GM23338 (cell line): ENCODE measurements at regions not wholly inside any gene's neighbourhood (a gene's known extent, or its start where the extent isn't known, plus 50 kb on each side); places are given as distances from the start of the nearest gene placed in this dataset.
A peak's percentile ranks its signal among the peaks of the same experiment; 100 is the strongest.

Source experiments
- ATAC-seq: fragments of 200-7000 bp; cut with Tn5 transposase; 3 replicates; pipeline ENCODE4 v1.9.1; 2020
- DNase-seq: peaks from one replicate; pipeline ENCODE4 v3.0.0-alpha.2; 2015; ENCODE audit warnings: low spot score
- H2AFZ ChIP-seq: fragments of 200-600 bp; sonication (generic); 2 replicates; pipeline ENCODE4 v1.8.0; 2016; ENCODE audit warnings: antibody characterized with exemption, mild to moderate bottlenecking, moderate library complexity
- H3F3A ChIP-seq: fragments of 200-600 bp; sonication (generic); replicated peaks from 2 replicates; pipeline ENCODE4 v1.8.0; 2017; ENCODE audit warnings: antibody characterized with exemption, mixed run types, low read depth
- H3K27ac ChIP-seq: fragments of 200-600 bp; sonication (generic); 2 replicates; pipeline ENCODE4 v1.6.1; 2016; ENCODE audit warnings: low read depth
- H3K27me3 ChIP-seq: fragments of 200-600 bp; sonication (generic); 2 replicates; pipeline ENCODE4 v1.8.0; 2016; ENCODE audit warnings: mild to moderate bottlenecking, mixed run types, moderate library complexity; ENCODE audit not compliant: insufficient read depth
- H3K36me3 ChIP-seq: fragments of 200-600 bp; sonication (generic); 2 replicates; pipeline ENCODE4 v1.8.0; 2016; ENCODE audit warnings: mild to moderate bottlenecking; ENCODE audit not compliant: insufficient read depth
- H3K4me1 ChIP-seq: fragments of 200-600 bp; sonication (generic); 2 replicates; pipeline ENCODE4 v1.8.0; 2016; ENCODE audit warnings: mild to moderate bottlenecking, moderate library complexity; ENCODE audit not compliant: insufficient read depth
- H3K4me2 ChIP-seq: fragments of 200-600 bp; sonication (generic); 2 replicates; pipeline ENCODE4 v1.7.1; 2017; ENCODE audit warnings: mixed run types
- H3K4me3 ChIP-seq: fragments of 200-600 bp; sonication (generic); 2 replicates; pipeline ENCODE4 v1.6.1; 2016; ENCODE audit warnings: mixed run types
- H3K79me2 ChIP-seq: fragments of 200-600 bp; sonication (generic); replicated peaks from 2 replicates; pipeline ENCODE4 v1.8.0; 2017; ENCODE audit warnings: mild to moderate bottlenecking; ENCODE audit not compliant: insufficient read depth
- H3K9me2 ChIP-seq: fragments of 200-600 bp; sonication (generic); 2 replicates; pipeline ENCODE4 v1.8.0; 2017; ENCODE audit not compliant: insufficient read depth
- H4K20me1 ChIP-seq: fragments of 200-600 bp; sonication (generic); replicated peaks from 2 replicates; pipeline ENCODE4 v1.8.0; 2017; ENCODE audit warnings: mild to moderate bottlenecking; ENCODE audit not compliant: insufficient read depth
- H3K27ac Mint-ChIP-seq: 2 replicates; pipeline ENCODE4 v1.8.0; 2020; ENCODE audit warnings: inconsistent platforms, mild to moderate bottlenecking, moderate library complexity, mixed read lengths
- H3K27me3 Mint-ChIP-seq: 3 replicates; pipeline ENCODE4 v1.8.0; 2022; ENCODE audit warnings: low read depth, mild to moderate bottlenecking, moderate library complexity, mixed read lengths, inconsistent platforms; ENCODE audit not compliant: insufficient read depth, poor library complexity
- H3K36me3 Mint-ChIP-seq: 3 replicates; pipeline ENCODE4 v1.8.0; 2021; ENCODE audit warnings: low read depth, mild to moderate bottlenecking, inconsistent platforms, moderate library complexity, mixed read lengths
- H3K4me1 Mint-ChIP-seq: 3 replicates; pipeline ENCODE4 v1.8.0; 2020; ENCODE audit warnings: mild to moderate bottlenecking, inconsistent platforms, mixed read lengths
- H3K4me3 Mint-ChIP-seq: 3 replicates; pipeline ENCODE4 v1.8.0; 2021; ENCODE audit warnings: moderate library complexity, mild to moderate bottlenecking, inconsistent platforms, mixed read lengths
- H3K9me3 Mint-ChIP-seq: 3 replicates; pipeline ENCODE4 v1.8.0; 2020; ENCODE audit warnings: moderate library complexity, mild to moderate bottlenecking, inconsistent platforms, mixed read lengths
- CREB1 ChIP-seq: fragments of 250-450 bp; sonication (Bioruptor Pico); IDR thresholded peaks from 2 replicates; pipeline ENCODE4 v1.5.0; 2020; ENCODE audit warnings: low read depth, mild to moderate bottlenecking, moderate library complexity
- CTCF ChIP-seq, 2 experiments: fragments of 200-600 bp in 1 of 2; sonication (generic) in 1 of 2; conservative IDR thresholded peaks; 2 replicates each; pipeline versions ENCODE4 v1.5.1 to v1.6.1; 2016 to 2017; ENCODE audit warnings: antibody characterized with exemption in 2 of 2, low read depth in 2 of 2, mild to moderate bottlenecking in 2 of 2, moderate library complexity in 1 of 2
- EZH2 ChIP-seq: fragments of 200-600 bp; sonication (generic); IDR thresholded peaks from one replicate; pipeline ENCODE4 v1.8.0; 2017; ENCODE audit warnings: antibody characterized with exemption, mild to moderate bottlenecking, low read depth; ENCODE audit not compliant: unreplicated experiment
- EZH2phosphoT487 ChIP-seq: fragments of 200-600 bp; sonication (generic); IDR thresholded peaks from one replicate; pipeline ENCODE4 v1.8.1; 2018; ENCODE audit warnings: antibody characterized with exemption; ENCODE audit not compliant: unreplicated experiment
- JUNB ChIP-seq: IDR thresholded peaks from one replicate; pipeline ENCODE4 v1.6.1; 2016; ENCODE audit warnings: antibody characterized with exemption; ENCODE audit not compliant: unreplicated experiment
- NANOG ChIP-seq: IDR thresholded peaks from 2 replicates; pipeline ENCODE4 v1.6.1; 2016; ENCODE audit warnings: antibody characterized with exemption, borderline replicate concordance
- POLR2AphosphoS5 ChIP-seq: IDR thresholded peaks from 2 replicates; pipeline ENCODE4 v1.6.1; 2016; ENCODE audit warnings: antibody characterized with exemption, low read depth
- REST ChIP-seq: IDR thresholded peaks from one replicate; pipeline ENCODE4 v1.6.1; 2018; ENCODE audit warnings: antibody characterized with exemption; ENCODE audit not compliant: unreplicated experiment
- STAT1 ChIP-seq: IDR thresholded peaks from one replicate; pipeline ENCODE4 v1.6.1; 2016; ENCODE audit warnings: antibody characterized with exemption; ENCODE audit not compliant: unreplicated experiment
- ZNF114 ChIP-seq: fragments of 250-450 bp; sonication (Bioruptor Pico); IDR thresholded peaks from 2 replicates; pipeline ENCODE4 v1.5.0; 2020; ENCODE audit warnings: mild to moderate bottlenecking, moderate library complexity
- ZNF331 ChIP-seq: fragments of 250-450 bp; sonication (Bioruptor Pico); IDR thresholded peaks from 2 replicates; pipeline ENCODE4 v1.5.0; 2020; ENCODE audit warnings: low read depth, mild to moderate bottlenecking, moderate library complexity
- TF ChIP-seq, protein P1 (sequence below): IDR thresholded peaks from 2 replicates; pipeline ENCODE4 v1.6.1; 2016; ENCODE audit warnings: antibody characterized with exemption

DNA sequence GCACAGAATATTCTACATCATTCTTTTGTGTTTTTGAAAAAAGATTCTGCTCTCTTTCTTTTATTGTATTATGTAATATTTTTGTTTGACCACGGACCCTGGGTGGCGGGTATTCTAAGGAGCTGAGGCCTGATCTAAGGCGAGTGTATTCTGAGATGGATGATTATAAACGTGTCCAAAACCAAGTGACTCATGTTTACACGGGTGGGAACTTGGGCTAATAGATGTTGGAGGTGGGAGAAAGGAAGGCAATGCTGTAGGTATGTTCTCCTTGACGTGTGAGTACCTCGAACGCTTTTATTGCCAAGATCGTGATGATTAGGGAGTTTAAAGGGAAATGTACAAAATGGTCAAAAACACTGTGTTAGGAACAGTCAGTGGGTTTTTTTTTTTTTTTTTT is 188.9 kb upstream of the FAT1 start (continued):
- TF ChIP-seq REST (no peak), ZNF114 (CRISPR knock-in tag) (no peak), CTCF (conservative IDR thresholded peaks at IDR 0.05; ENCODE audit: low read depth in 2 of 2) (no peak), ZNF331 (CRISPR knock-in tag) (no peak), CREB1 (CRISPR knock-in tag) (no peak), JUNB (no peak), EZH2phosphoT487 (no peak), NANOG (no peak), STAT1 (no peak), EZH2 (no peak)

DNA sequence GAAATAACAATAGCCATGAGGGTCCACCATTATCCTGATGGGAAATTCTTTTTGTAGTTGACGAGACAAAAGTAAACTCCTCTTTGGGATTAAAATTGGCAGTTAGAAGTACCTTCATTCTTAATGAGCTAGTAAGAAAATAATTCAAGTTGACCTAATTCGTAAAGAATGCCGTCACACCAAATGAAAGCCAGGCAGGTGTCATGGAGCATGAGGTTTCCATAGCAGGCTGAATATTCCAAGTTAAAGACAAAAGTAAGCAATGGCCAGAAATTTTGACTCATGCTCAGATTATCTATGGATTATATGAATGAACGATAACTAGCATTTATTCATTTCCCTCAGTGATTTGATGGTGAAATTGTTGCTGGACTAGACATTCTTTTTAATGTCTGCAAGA is 192.2 kb upstream of the FAT1 start:
- Histone ChIP-seq H3K4me1 (peaks cover 10% of the 10 kb centered on the region; the same call in 1 of the 2 replicates), H3K4me2 (no peak overlapping the region), H3K36me3 (no peaks in the 10 kb centered on the region), H3K9me2 (no peaks in the 10 kb centered on the region), H3K27ac (no peak overlapping the region), H3K79me2 (no peaks in the 10 kb centered on the region), H3F3A (no peaks in the 10 kb centered on the region), H4K20me1 (no peaks in the 10 kb centered on the region), H3K27me3 (no peaks in the 10 kb centered on the region), H2AFZ (no peak overlapping the region), H3K4me3 (no peak overlapping the region)
- Mint-ChIP-seq H3K27me3 (peaks cover 2% of the 10 kb centered on the region), H3K4me1 (peaks cover 21% of the 10 kb centered on the region), H3K4me3 (no peak overlapping the region), H3K36me3 (no peaks in the 10 kb centered on the region), H3K27ac (no peak overlapping the region), H3K9me3 (no peaks in the 10 kb centered on the region)
- no peak for ATAC-seq
- peak; percentile 16 for DNase-seq
- TF ChIP-seq EZH2phosphoT487 (no peak), POLR2AphosphoS5 (no peak), CREB1 (CRISPR knock-in tag) (no peak), CTCF (conservative IDR thresholded peaks at IDR 0.05; ENCODE audit: low read depth in 2 of 2) (no peak), JUNB (no peak), NANOG (no peak), ZNF114 (CRISPR knock-in tag) (no peak)
- TF ChIP-seq, protein P1, sequence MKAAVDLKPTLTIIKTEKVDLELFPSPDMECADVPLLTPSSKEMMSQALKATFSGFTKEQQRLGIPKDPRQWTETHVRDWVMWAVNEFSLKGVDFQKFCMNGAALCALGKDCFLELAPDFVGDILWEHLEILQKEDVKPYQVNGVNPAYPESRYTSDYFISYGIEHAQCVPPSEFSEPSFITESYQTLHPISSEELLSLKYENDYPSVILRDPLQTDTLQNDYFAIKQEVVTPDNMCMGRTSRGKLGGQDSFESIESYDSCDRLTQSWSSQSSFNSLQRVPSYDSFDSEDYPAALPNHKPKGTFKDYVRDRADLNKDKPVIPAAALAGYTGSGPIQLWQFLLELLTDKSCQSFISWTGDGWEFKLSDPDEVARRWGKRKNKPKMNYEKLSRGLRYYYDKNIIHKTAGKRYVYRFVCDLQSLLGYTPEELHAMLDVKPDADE, result no peak
